ENCODE measurements at regions not wholly inside any gene's neighbourhood (a gene's known extent, or its start where the extent isn't known, plus 50 kb on each side); places are given as distances from the start of the nearest gene placed in this dataset.
"Not testable (repeated sequence)": the region's sequence is repeated elsewhere in the genome, so short reads cannot be mapped to it uniquely, and the experiment has no call there.

GRCh38 chr10:23755556-23755955 is 316.7 kb downstream of the OTUD1 start:
- ATAC-seq (replicated peaks) (no peak), DNase-seq (no peak)
- Mint-ChIP-seq H3K27me3 (no peaks in the 10 kb centered on the region), H3K36me3 (ENCODE audit: insufficient read depth) (no peaks in the 10 kb centered on the region), H3K9me3 (peaks cover 2 to 6% of the 10 kb centered on the region in 2 donors), H3K4me1 (ENCODE audit: low read depth in 2 of 2) (no peaks in the 10 kb centered on the region), H3K4me3 (no peak overlapping the region), H3K27ac (no peak overlapping the region)

DNA sequence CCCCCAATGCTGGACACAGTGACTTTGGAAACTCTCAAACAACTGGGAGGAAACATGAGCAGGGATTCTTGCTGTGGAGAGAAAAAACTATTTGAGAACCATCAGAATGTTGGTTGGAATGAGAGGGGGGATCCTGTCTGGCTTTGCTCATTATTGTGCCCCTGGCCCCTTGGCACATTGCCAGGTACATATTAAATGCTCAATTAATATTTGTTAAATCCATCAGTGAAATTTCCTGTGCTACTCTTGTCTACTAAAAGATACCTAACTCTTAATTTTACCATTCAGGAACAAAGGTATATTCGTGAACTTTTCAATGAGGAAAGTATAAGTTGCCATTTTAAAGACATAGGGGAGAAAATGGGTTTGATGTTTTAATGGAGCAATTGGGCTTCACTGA is 329.4 kb downstream of the OTUD1 start:
- no peaks in the 10 kb centered on the region for H3K4me1 Mint-ChIP-seq (ENCODE audit: low read depth in 2 of 2)

GRCh38 chr10:23777153-23777552 is 338.3 kb downstream of the OTUD1 start:
- no peak for DNase-seq
- Mint-ChIP-seq H3K9me3 (no peaks in the 10 kb centered on the region), H3K4me3 (no peak overlapping the region), H3K36me3 (ENCODE audit: insufficient read depth) (no peaks in the 10 kb centered on the region), H3K27ac (no peak overlapping the region), H3K4me1 (ENCODE audit: low read depth in 2 of 2) (no peaks in the 10 kb centered on the region), H3K27me3 (no peaks in the 10 kb centered on the region)
- ATAC-seq (replicated peaks) = no peak

More for the DNA sequence above, 329.4 kb downstream of the OTUD1 start:
- Mint-ChIP-seq H3K27ac (no peak overlapping the region), H3K4me3 (no peak overlapping the region), H3K36me3 (ENCODE audit: insufficient read depth) (no peaks in the 10 kb centered on the region), H3K27me3 (no peaks in the 10 kb centered on the region), H3K9me3 (peaks cover 7 to 10% of the 10 kb centered on the region in 2 donors)
- DNase-seq (no peak), ATAC-seq (replicated peaks) (no peak)

DNA sequence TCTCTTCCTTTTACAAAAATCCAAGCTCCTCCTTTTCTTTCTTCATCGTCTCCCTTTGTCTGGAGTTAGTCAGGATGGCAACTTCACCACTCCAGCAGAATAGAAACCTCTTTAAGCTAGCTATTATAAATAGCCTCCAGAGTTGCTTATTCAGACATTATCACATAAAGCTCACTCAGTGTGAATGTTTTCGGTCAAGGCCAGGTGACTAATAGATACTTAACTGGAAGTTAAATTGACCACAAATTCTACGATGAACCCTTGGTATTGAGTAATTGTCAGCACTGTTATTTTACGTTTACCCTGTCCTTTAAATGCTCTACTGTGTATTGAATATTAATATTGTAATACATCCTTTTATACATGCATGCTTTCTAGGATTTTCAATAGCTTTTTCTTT is 340.4 kb downstream of the OTUD1 start:
- H3K4me1 Mint-ChIP-seq (ENCODE audit: low read depth in 2 of 2) = no peaks in the 10 kb centered on the region
- H3K27ac Mint-ChIP-seq = no peak overlapping the region
- H3K4me3 Mint-ChIP-seq = no peak overlapping the region
- no peak for ATAC-seq (replicated peaks)
- no peaks in the 10 kb centered on the region for H3K36me3 Mint-ChIP-seq (ENCODE audit: insufficient read depth)
- no peaks in the 10 kb centered on the region for H3K9me3 Mint-ChIP-seq
- H3K27me3 Mint-ChIP-seq = no peaks in the 10 kb centered on the region
- DNase-seq = no peak

DNA sequence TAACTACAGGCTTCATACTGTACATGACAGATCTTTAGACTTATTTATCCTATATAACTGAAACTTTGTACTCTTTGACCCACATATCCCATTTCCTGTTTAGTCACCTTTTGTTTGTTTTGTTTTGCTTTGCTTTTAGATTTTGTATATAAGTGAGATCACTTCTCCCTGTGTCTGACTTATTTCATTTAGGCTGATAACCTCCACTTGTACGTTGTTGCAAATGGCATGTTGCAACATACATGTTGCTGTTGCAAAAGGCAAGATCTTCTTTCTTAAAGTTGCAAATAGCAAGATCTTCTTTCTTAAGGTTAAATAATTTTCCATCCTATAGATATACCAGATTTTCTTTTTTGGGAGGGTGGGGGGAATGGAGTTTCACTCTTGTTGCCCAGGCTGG is 341.5 kb downstream of the OTUD1 start:
- Mint-ChIP-seq H3K4me3 (no peak overlapping the region), H3K4me1 (ENCODE audit: low read depth in 2 of 2) (no peaks in the 10 kb centered on the region), H3K36me3 (ENCODE audit: insufficient read depth) (no peaks in the 10 kb centered on the region), H3K9me3 (peaks cover 1 to 9% of the 10 kb centered on the region in 2 donors), H3K27me3 (no peaks in the 10 kb centered on the region), H3K27ac (no peak overlapping the region)
- DNase-seq = no peak
- ATAC-seq (replicated peaks) = no peak

GRCh38 chr10:23786594-23786993 is 347.7 kb downstream of the OTUD1 start:
- Mint-ChIP-seq H3K27ac (no peak overlapping the region), H3K27me3 (no peaks in the 10 kb centered on the region), H3K9me3 (peaks cover 1 to 17% of the 10 kb centered on the region in 2 donors), H3K4me1 (ENCODE audit: low read depth in 2 of 2) (no peaks in the 10 kb centered on the region), H3K36me3 (ENCODE audit: insufficient read depth) (no peaks in the 10 kb centered on the region), H3K4me3 (no peak overlapping the region)
- DNase-seq = no peak
- no peak for ATAC-seq (replicated peaks)

DNA sequence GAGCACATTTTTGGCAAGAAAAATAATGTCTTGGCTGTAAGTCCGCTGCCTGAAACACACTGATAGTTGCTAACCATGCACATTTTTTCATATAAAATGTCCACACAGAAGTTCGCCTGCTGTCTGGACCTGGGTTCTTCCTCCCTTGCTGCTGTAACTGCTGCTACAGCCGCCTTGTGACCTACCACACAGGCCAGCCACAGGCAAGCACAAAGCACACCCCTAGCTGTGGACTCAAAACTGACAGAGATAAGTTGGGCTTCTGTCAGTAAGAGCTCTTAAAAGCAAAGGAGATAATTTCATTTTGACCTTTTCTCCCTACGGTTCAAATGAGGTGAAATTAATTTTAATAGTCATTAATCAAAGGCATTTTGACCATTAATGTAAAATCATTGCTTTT is 354.7 kb downstream of the OTUD1 start:
- H3K36me3 Mint-ChIP-seq (ENCODE audit: insufficient read depth) = no peaks in the 10 kb centered on the region
- H3K27me3 Mint-ChIP-seq = no peaks in the 10 kb centered on the region
- no peak overlapping the region for H3K27ac Mint-ChIP-seq
- ATAC-seq (replicated peaks) (no peak), DNase-seq (no peak)
- peaks cover 0 to 7% of the 10 kb centered on the region in 2 donors for H3K9me3 Mint-ChIP-seq
- no peak overlapping the region for H3K4me3 Mint-ChIP-seq
- H3K4me1 Mint-ChIP-seq (ENCODE audit: low read depth in 2 of 2) = peaks cover 0 to 2% of the 10 kb centered on the region in 2 donors

GRCh38 chr10:23797452-23797851 is 358.6 kb downstream of the OTUD1 start:
- ATAC-seq (replicated peaks); H3K4me1 Mint-ChIP-seq (ENCODE audit: low read depth in 2 of 2); H3K27ac Mint-ChIP-seq; H3K36me3 Mint-ChIP-seq (ENCODE audit: insufficient read depth); H3K27me3 Mint-ChIP-seq; H3K4me3 Mint-ChIP-seq; DNase-seq: not testable (repeated sequence)
- H3K9me3 Mint-ChIP-seq = peaks cover 0 to 20% of the 10 kb centered on the region in 2 donors

DNA sequence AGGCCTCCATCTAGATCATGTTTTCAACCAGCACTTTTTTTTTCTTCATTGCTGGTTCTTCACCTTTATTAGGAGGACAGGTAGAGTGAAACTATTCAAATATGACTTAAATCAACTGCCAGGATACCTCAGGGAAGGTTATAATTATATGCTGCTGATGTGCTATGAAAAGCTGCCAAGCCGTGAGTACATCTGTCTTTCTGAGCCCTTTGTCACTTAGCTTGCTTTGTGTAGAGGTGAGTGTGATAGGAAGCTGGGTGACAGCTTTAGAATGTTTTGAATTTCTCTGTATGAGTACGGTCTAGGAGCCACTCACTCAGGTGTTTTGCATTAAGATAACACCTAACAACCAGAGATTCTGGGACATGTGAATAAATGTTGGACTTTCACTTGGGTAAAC is 365.2 kb downstream of the OTUD1 start:
- no peaks in the 10 kb centered on the region for H3K4me1 Mint-ChIP-seq (ENCODE audit: low read depth in 2 of 2)
- H3K9me3 Mint-ChIP-seq = peaks cover 5 to 20% of the 10 kb centered on the region in 2 donors
- DNase-seq = no peak
- no peaks in the 10 kb centered on the region for H3K36me3 Mint-ChIP-seq (ENCODE audit: insufficient read depth)
- H3K27me3 Mint-ChIP-seq = no peaks in the 10 kb centered on the region
- ATAC-seq (replicated peaks) = no peak
- H3K4me3 Mint-ChIP-seq = no peak overlapping the region
- no peak overlapping the region for H3K27ac Mint-ChIP-seq

GRCh38 chr10:23813687-23814086 is 374.8 kb downstream of the OTUD1 start:
- Mint-ChIP-seq H3K4me3 (no peak overlapping the region), H3K27ac (no peak overlapping the region), H3K36me3 (ENCODE audit: insufficient read depth) (no peaks in the 10 kb centered on the region), H3K9me3 (peaks cover 0 to 6% of the 10 kb centered on the region in 2 donors), H3K27me3 (no peaks in the 10 kb centered on the region), H3K4me1 (ENCODE audit: low read depth in 2 of 2) (no peaks in the 10 kb centered on the region)
- ATAC-seq (replicated peaks) (no peak), DNase-seq (no peak)

DNA sequence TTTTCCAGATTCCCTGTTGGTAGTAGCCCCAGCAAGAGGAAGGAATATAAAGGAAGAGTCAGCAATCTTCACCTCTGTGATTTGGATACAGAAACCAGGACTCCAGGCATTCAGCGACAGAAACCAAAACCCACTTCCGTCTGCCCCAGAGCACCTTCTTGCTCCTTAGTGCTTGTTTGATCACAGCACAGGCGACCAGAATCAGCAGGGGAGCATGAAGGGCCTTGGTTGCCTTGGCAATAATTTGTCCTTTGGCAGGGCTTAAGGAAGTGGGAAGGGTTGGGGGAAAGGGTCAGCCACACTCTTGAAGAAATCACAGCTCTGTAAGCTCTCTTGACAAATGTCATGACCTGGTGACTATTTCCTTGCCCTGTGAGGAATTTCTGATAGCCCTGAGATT is 379.6 kb downstream of the OTUD1 start:
- H3K9me3 Mint-ChIP-seq = peaks cover 0 to 3% of the 10 kb centered on the region in 2 donors
- ATAC-seq (replicated peaks) (no peak), DNase-seq (no peak)
- H3K27ac Mint-ChIP-seq = no peak overlapping the region
- H3K4me1 Mint-ChIP-seq (ENCODE audit: low read depth in 2 of 2) = no peaks in the 10 kb centered on the region
- no peak overlapping the region for H3K4me3 Mint-ChIP-seq
- H3K27me3 Mint-ChIP-seq = no peaks in the 10 kb centered on the region
- no peaks in the 10 kb centered on the region for H3K36me3 Mint-ChIP-seq (ENCODE audit: insufficient read depth)

DNA sequence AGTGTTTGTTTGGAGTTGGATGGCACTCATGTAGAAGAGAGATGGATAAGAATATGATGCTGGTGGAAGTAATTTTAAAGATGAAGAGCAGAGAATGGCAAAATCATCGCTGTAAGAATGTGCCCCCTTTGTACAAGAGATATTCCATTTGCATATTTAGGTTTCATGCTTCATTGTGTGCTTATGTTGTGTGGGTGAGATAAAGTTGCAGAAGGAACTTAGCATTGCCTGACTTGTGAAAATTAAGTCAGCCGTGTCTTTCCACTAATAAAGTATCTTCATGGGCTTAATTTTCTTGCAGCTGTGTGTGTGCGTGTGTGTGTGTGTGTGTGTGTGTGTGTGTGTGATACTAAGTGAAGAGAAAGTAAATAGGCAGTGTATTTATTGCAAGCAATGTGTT is 381.9 kb downstream of the OTUD1 start:
- Mint-ChIP-seq H3K27me3 (no peaks in the 10 kb centered on the region), H3K4me1 (ENCODE audit: low read depth in 2 of 2) (no peaks in the 10 kb centered on the region), H3K9me3 (peaks cover 0 to 5% of the 10 kb centered on the region in 2 donors), H3K36me3 (ENCODE audit: insufficient read depth) (no peaks in the 10 kb centered on the region), H3K27ac (no peak overlapping the region), H3K4me3 (no peak overlapping the region)
- ATAC-seq (replicated peaks) (no peak), DNase-seq (no peak)

DNA sequence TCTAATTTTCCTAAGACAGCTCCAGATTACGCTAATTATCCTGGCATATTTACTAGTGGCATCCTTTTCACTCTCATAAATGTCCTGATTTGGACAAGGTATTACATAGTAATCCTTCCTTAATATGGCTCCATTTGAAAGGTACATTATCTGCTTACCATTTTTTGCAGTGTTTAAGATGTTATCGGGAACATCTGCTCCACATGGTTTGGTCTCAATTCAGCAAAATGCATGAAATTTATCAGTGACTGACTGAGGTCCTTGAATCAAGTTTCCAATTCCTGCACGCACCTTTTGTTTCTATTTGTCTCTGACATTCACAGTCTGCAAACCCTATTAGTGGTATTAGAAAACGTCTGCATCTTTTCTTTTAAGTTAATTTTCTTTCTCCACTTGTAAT is 384.1 kb upstream of the KIAA1217 start:
- Mint-ChIP-seq H3K4me3 (no peak overlapping the region), H3K27ac (no peak overlapping the region), H3K4me1 (ENCODE audit: low read depth in 2 of 2) (no peaks in the 10 kb centered on the region), H3K36me3 (ENCODE audit: insufficient read depth) (no peaks in the 10 kb centered on the region), H3K9me3 (peaks cover 0 to 5% of the 10 kb centered on the region in 2 donors), H3K27me3 (no peaks in the 10 kb centered on the region)
- DNase-seq = no peak
- ATAC-seq (replicated peaks) = no peak

DNA sequence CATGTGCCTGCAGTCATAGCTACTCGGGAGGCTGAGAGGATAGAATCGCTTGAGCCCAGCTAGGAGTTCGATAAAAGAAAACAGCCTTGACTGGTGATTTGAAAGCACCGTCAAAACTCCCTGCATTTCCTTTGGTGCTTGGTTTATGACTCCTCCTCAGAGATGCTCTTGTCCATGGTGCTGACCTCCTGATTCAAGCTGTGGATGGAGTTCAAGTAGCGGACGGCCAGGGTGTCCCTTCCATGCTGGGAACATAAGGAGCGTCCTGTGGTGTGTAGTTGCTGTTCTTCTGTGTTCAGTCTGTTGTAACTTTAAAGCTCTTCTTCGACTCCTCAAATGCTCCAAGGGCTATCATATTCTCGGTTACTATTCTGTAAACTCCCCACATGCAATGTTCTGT is 382.5 kb upstream of the KIAA1217 start:
- Mint-ChIP-seq H3K4me1 (ENCODE audit: low read depth in 2 of 2) (no peaks in the 10 kb centered on the region), H3K9me3 (peaks cover 0 to 2% of the 10 kb centered on the region in 2 donors), H3K36me3 (ENCODE audit: insufficient read depth) (no peaks in the 10 kb centered on the region), H3K27ac (no peak overlapping the region), H3K4me3 (no peak overlapping the region), H3K27me3 (no peaks in the 10 kb centered on the region)
- DNase-seq (no peak), ATAC-seq (replicated peaks) (no peak)

- H3K4me1 Mint-ChIP-seq (ENCODE audit: low read depth in 2 of 2) = no peaks in the 10 kb centered on the region
- DNase-seq (no peak), ATAC-seq (replicated peaks) (no peak)
- no peaks in the 10 kb centered on the region for H3K27me3 Mint-ChIP-seq
- no peak overlapping the region for H3K4me3 Mint-ChIP-seq
- H3K27ac Mint-ChIP-seq = no peak overlapping the region
- peaks cover 0 to 2% of the 10 kb centered on the region in 2 donors for H3K9me3 Mint-ChIP-seq
- H3K36me3 Mint-ChIP-seq (ENCODE audit: insufficient read depth) = no peaks in the 10 kb centered on the region
These were observed 379.4 kb upstream of the KIAA1217 start for GRCh38 chr10:23829556-23829955.

Measured in effector memory CD8-positive, alpha-beta T cell (primary cell).